HCT116 (cell line): ENCODE measurements at regions not wholly inside any gene's neighbourhood (a gene's known extent, or its start where the extent isn't known, plus 50 kb on each side); places are given as distances from the start of the nearest gene placed in this dataset.

Source experiments
- ATAC-seq: fragments of 200-7000 bp; cut with Tn5 transposase; 2 replicates; pipeline ENCODE4 v1.9.1; 2020; ENCODE audit warnings: mild to moderate bottlenecking, moderate library complexity
- BruUV-seq: library from RNA; stranded (reverse); fragments of 400-500 nt; replicated peaks from 2 replicates; lab custom pipeline; 2021; lab: Mats Ljungman, UMichigan
- CTCF ChIA-PET: fragments of 300-600 bp; sonication (Branson Sonifier 250); formaldehyde crosslinking; loops from one replicate; lab custom pipeline; 2021; ENCODE audit warnings: antibody characterized with exemption; lab: Charles Lee
- POLR2A ChIA-PET: fragments of 300-600, 350-600 bp; sonication (Branson Sonifier 250); formaldehyde crosslinking; loops from one replicate; lab custom pipeline; 2021; ENCODE audit warnings: antibody characterized with exemption; lab: Charles Lee
- RAD21 ChIA-PET, 2 experiments: fragments of 300-600 bp; sonication (Branson Sonifier 250); formaldehyde crosslinking; loops; one replicate each; lab custom pipeline; 2023; ENCODE audit warnings: low total read pairs in 2 of 2; ENCODE audit not compliant: uncharacterized antibody in 2 of 2, unreplicated experiment in 2 of 2, low non-redundant PET in 1 of 2; lab: Charles Lee
- DNase-seq: peaks from one replicate; pipeline ENCODE4 v3.0.0-alpha.2; 2010; ENCODE audit warnings: low read depth, low spot score
- H2AFZ ChIP-seq: fragments of 200-600 bp; shearing (Covaris generic), sonication (generic); 2 replicates; pipeline ENCODE4 v1.6.1; 2017; ENCODE audit warnings: low read depth, mixed run types, mixed read lengths, antibody characterized with exemption, low read length; ENCODE audit not compliant: poor library complexity, severe bottlenecking
- H3K27ac ChIP-seq: 2 replicates; pipeline ENCODE4 v1.5.1; 2012; ENCODE audit warnings: low read depth, low read length
- H3K27me3 ChIP-seq: fragments of 200-600 bp; sonication (generic); 2 replicates; pipeline ENCODE4 v1.6.1; 2016; ENCODE audit warnings: mixed run types, low read length, mixed read lengths; ENCODE audit not compliant: insufficient read depth
- H3K36me3 ChIP-seq, 2 experiments: fragments of 200-500 bp in 1 of 2; fragments of 200-600 bp in 1 of 2; sonication (Bioruptor generic) in 1 of 2; sonication (generic) in 1 of 2; 2 replicates each; pipeline versions ENCODE4 v1.5.1 to v1.6.1; 2014 to 2016; ENCODE audit warnings: low read length in 2 of 2, inconsistent platforms in 1 of 2, mixed read lengths in 1 of 2, mixed run types in 1 of 2; ENCODE audit not compliant: insufficient read depth in 2 of 2, control insufficient read depth in 1 of 2
- H3K4me1 ChIP-seq, 2 experiments: fragments of 200-600 bp in 1 of 2; sonication (generic) in 1 of 2; 2 replicates each; pipeline versions ENCODE4 v1.5.1 to v1.6.1; 2012 to 2017; ENCODE audit warnings: low read length in 2 of 2, inconsistent platforms in 1 of 2, mild to moderate bottlenecking in 1 of 2, mixed read lengths in 1 of 2, mixed run types in 1 of 2, moderate library complexity in 1 of 2; ENCODE audit not compliant: insufficient read depth in 2 of 2, control insufficient read depth in 1 of 2
- H3K4me2 ChIP-seq: fragments of 200-600 bp; sonication (generic); 2 replicates; pipeline ENCODE4 v1.6.1; 2017; ENCODE audit warnings: mixed run types, low read length, mixed read lengths
- H3K4me3 ChIP-seq, 2 experiments: fragments of 200-600 bp in 1 of 2; sonication (generic) in 1 of 2; replicated peaks in 1 of 2; 2 replicates each; pipeline ENCODE4 v1.5.1; 2011 to 2016; ENCODE audit warnings: low read length in 2 of 2, control low read depth in 1 of 2, low read depth in 1 of 2, mild to moderate bottlenecking in 1 of 2, mixed read lengths in 1 of 2, mixed run types in 1 of 2
- H3K79me2 ChIP-seq: fragments of 200-600 bp; sonication (generic); 2 replicates; pipeline ENCODE4 v1.6.1; 2017; ENCODE audit warnings: mild to moderate bottlenecking, mixed run types, low read length, moderate library complexity, mixed read lengths; ENCODE audit not compliant: insufficient read depth
- H3K9ac ChIP-seq: fragments of 200-600 bp; sonication (generic); 2 replicates; pipeline ENCODE4 v1.6.1; 2016; ENCODE audit warnings: low read length, mixed read lengths
- H3K9me2 ChIP-seq: fragments of 200-600 bp; sonication (generic), shearing (Covaris generic); 2 replicates; pipeline ENCODE4 v1.6.1; 2017; ENCODE audit warnings: mixed run types, mild to moderate bottlenecking, moderate library complexity; ENCODE audit not compliant: insufficient read depth
- H3K9me3 ChIP-seq, 2 experiments: fragments of 200-500 bp in 1 of 2; fragments of 200-600 bp in 1 of 2; sonication (Bioruptor generic) in 1 of 2; sonication (generic) in 1 of 2; 2 replicates each; pipeline ENCODE4 v1.6.1; 2014 to 2017; ENCODE audit warnings: low read length in 2 of 2, mixed read lengths in 2 of 2, inconsistent platforms in 1 of 2, low read depth in 1 of 2, mild to moderate bottlenecking in 1 of 2, mixed run types in 1 of 2, moderate library complexity in 1 of 2; ENCODE audit not compliant: control insufficient read depth in 1 of 2, insufficient read depth in 1 of 2
- H4K20me1 ChIP-seq: fragments of 200-600 bp; sonication (generic), shearing (Covaris generic); 2 replicates; pipeline ENCODE4 v1.6.1; 2017; ENCODE audit warnings: mixed run types, mild to moderate bottlenecking, moderate library complexity; ENCODE audit not compliant: insufficient read depth
- CEBPB ChIP-seq: IDR thresholded peaks from 2 replicates; pipeline ENCODE4 v1.6.1; 2012; ENCODE audit warnings: low read depth
- ELF1 ChIP-seq: IDR thresholded peaks from 2 replicates; pipeline ENCODE4 v1.6.1; 2012; ENCODE audit warnings: low read depth, borderline replicate concordance
- EZH2 ChIP-seq: fragments of 200-600 bp; sonication (generic); IDR thresholded peaks from 2 replicates; pipeline ENCODE4 v1.6.1; 2017; ENCODE audit warnings: antibody characterized with exemption, mixed run types
- FOSL1 ChIP-seq: IDR thresholded peaks from 2 replicates; pipeline ENCODE4 v1.6.1; 2012; ENCODE audit warnings: low read depth
- JUND ChIP-seq: IDR thresholded peaks from 2 replicates; pipeline ENCODE4 v1.6.1; 2012
- POLR2AphosphoS5 ChIP-seq: IDR thresholded peaks from 2 replicates; pipeline ENCODE4 v1.6.1; 2011; ENCODE audit warnings: mild to moderate bottlenecking, low read depth, low read length, moderate library complexity
- SP1 ChIP-seq: IDR thresholded peaks from 2 replicates; pipeline ENCODE4 v1.6.1; 2012; ENCODE audit warnings: low read depth
- SRF ChIP-seq: IDR thresholded peaks from 2 replicates; pipeline ENCODE4 v1.6.1; 2012; ENCODE audit warnings: low read depth
- intact Hi-C: fragments of 100-400 bp; cut with micrococcal nuclease; formaldehyde crosslinking; loops from 2 replicates; pipeline ENCODE4 v1.10.0; 2022
- TF ChIP-seq, protein P1 (sequence below), 3 experiments: fragments of 200-600 bp in 1 of 3; sonication (generic) in 1 of 3; IDR thresholded peaks in 2 of 3; conservative IDR thresholded peaks in 1 of 3; 2 replicates each; pipeline ENCODE4 v1.5.1; 2012 to 2017; ENCODE audit warnings: low read depth in 2 of 3, low read length in 2 of 3, antibody characterized with exemption in 1 of 3, borderline replicate concordance in 1 of 3, control low read depth in 1 of 3, mild to moderate bottlenecking in 1 of 3, mixed read lengths in 1 of 3, mixed run types in 1 of 3, moderate library complexity in 1 of 3; ENCODE audit not compliant: insufficient read depth in 1 of 3
- TF ChIP-seq, protein P2 (sequence below): IDR thresholded peaks from 2 replicates; pipeline ENCODE4 v1.6.1; 2011; ENCODE audit warnings: mild to moderate bottlenecking, low read length, moderate library complexity; ENCODE audit not compliant: insufficient replicate concordance; ENCODE audit errors: extremely low read depth
- TF ChIP-seq, protein P3 (sequence below): IDR thresholded peaks from 2 replicates; pipeline ENCODE4 v1.6.1; 2012; ENCODE audit warnings: low read depth

DNA sequence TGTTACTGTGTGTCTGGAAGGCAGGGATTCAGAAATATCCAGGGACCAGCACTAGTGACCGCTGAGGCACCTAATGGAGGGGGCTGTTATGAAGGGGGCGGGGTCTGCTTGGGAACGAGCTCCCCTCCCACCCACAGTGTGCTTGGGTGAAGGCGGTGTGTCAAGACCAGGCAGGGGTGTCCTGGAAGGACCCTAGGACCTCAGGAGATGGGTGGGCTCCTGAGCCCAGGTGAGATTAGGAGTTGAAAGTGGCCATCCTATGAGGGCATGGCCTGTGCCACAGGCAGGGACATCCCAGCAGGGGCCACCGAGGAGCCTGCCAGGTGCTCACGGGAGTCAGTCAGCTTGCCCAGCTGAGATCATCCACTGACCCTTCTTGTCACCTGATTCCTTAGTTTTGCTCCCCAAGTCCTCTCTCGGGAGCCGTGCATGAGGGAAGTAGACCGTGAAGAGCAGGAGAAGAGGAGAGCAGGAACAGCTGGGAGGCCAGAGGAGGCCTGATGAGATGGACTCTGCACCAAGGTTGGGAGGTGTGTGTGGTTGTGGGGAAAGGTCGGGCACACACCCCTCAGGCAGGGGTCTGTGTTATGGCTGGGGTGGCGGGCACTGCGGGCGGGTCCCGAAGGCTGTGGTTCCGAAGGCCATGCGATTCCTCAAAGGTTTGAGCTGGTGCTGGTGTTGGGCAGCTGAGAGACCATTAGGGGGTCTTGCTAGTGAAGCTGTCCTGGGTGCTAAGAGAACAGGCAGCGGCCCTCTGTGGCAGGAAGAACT lies 180.9 kb upstream of the HS6ST1 start:
- Histone ChIP-seq H3K4me2 (no peak overlapping the region), H3K9me3 (no peaks in the 10 kb centered on the region), H3K27ac (no peak overlapping the region), H3K9ac (no peak overlapping the region), H3K4me1 (no peaks in the 10 kb centered on the region), H2AFZ (no peak overlapping the region), H3K9me2 (no peaks in the 10 kb centered on the region), H3K36me3 (no peaks in the 10 kb centered on the region), H4K20me1 (no peaks in the 10 kb centered on the region), H3K79me2 (no peaks in the 10 kb centered on the region), H3K4me3 (no peak overlapping the region), H3K27me3 (no peaks in the 10 kb centered on the region)
- ChIA-PET CTCF (no interaction called here), POLR2A (no interaction called here), RAD21 (no interaction called here)
- DNase-seq (no peak), ATAC-seq (no peak)
- TF ChIP-seq, protein P1, sequence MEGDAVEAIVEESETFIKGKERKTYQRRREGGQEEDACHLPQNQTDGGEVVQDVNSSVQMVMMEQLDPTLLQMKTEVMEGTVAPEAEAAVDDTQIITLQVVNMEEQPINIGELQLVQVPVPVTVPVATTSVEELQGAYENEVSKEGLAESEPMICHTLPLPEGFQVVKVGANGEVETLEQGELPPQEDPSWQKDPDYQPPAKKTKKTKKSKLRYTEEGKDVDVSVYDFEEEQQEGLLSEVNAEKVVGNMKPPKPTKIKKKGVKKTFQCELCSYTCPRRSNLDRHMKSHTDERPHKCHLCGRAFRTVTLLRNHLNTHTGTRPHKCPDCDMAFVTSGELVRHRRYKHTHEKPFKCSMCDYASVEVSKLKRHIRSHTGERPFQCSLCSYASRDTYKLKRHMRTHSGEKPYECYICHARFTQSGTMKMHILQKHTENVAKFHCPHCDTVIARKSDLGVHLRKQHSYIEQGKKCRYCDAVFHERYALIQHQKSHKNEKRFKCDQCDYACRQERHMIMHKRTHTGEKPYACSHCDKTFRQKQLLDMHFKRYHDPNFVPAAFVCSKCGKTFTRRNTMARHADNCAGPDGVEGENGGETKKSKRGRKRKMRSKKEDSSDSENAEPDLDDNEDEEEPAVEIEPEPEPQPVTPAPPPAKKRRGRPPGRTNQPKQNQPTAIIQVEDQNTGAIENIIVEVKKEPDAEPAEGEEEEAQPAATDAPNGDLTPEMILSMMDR (IDR thresholded peaks at IDR 0.05 in 2 of 3, conservative IDR thresholded peaks at IDR 0.05 in 1 of 3; ENCODE audit: borderline replicate concordance in 1 of 3, insufficient read depth in 1 of 3, low read depth in 2 of 3, low read length in 2 of 3) = no peak
- no peak for TF ChIP-seq CEBPB
- no peak for TF ChIP-seq POLR2AphosphoS5
- TF ChIP-seq SRF = no peak
- TF ChIP-seq SP1 = no peak
- no peak for TF ChIP-seq FOSL1
- no peak for TF ChIP-seq EZH2
- no peak for TF ChIP-seq JUND
- TF ChIP-seq, protein P2, sequence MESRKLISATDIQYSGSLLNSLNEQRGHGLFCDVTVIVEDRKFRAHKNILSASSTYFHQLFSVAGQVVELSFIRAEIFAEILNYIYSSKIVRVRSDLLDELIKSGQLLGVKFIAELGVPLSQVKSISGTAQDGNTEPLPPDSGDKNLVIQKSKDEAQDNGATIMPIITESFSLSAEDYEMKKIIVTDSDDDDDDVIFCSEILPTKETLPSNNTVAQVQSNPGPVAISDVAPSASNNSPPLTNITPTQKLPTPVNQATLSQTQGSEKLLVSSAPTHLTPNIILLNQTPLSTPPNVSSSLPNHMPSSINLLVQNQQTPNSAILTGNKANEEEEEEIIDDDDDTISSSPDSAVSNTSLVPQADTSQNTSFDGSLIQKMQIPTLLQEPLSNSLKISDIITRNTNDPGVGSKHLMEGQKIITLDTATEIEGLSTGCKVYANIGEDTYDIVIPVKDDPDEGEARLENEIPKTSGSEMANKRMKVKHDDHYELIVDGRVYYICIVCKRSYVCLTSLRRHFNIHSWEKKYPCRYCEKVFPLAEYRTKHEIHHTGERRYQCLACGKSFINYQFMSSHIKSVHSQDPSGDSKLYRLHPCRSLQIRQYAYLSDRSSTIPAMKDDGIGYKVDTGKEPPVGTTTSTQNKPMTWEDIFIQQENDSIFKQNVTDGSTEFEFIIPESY = no peak
- TF ChIP-seq ELF1 = no peak
- TF ChIP-seq, protein P3, sequence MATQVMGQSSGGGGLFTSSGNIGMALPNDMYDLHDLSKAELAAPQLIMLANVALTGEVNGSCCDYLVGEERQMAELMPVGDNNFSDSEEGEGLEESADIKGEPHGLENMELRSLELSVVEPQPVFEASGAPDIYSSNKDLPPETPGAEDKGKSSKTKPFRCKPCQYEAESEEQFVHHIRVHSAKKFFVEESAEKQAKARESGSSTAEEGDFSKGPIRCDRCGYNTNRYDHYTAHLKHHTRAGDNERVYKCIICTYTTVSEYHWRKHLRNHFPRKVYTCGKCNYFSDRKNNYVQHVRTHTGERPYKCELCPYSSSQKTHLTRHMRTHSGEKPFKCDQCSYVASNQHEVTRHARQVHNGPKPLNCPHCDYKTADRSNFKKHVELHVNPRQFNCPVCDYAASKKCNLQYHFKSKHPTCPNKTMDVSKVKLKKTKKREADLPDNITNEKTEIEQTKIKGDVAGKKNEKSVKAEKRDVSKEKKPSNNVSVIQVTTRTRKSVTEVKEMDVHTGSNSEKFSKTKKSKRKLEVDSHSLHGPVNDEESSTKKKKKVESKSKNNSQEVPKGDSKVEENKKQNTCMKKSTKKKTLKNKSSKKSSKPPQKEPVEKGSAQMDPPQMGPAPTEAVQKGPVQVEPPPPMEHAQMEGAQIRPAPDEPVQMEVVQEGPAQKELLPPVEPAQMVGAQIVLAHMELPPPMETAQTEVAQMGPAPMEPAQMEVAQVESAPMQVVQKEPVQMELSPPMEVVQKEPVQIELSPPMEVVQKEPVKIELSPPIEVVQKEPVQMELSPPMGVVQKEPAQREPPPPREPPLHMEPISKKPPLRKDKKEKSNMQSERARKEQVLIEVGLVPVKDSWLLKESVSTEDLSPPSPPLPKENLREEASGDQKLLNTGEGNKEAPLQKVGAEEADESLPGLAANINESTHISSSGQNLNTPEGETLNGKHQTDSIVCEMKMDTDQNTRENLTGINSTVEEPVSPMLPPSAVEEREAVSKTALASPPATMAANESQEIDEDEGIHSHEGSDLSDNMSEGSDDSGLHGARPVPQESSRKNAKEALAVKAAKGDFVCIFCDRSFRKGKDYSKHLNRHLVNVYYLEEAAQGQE = no peak
- no TSS peak for BruUV-seq
- intact Hi-C loops = no loop called here
